HUES48 (cell line): ENCODE measurements at regions not wholly inside any gene's neighbourhood (a gene's known extent, or its start where the extent isn't known, plus 50 kb on each side); places are given as distances from the start of the nearest gene placed in this dataset.

ENCODE experiments used
- H3K27ac ChIP-seq: one replicate; pipeline ENCODE4 v1.7.0; 2013; ENCODE audit warnings: low read depth, low read length, inconsistent platforms
- H3K27me3 ChIP-seq: 2 replicates; pipeline ENCODE4 v1.6.1; 2013; ENCODE audit warnings: mild to moderate bottlenecking, low read length; ENCODE audit not compliant: control insufficient read depth, insufficient read depth
- H3K36me3 ChIP-seq: 2 replicates; pipeline ENCODE4 v1.6.1; 2013; ENCODE audit warnings: low read length; ENCODE audit not compliant: control insufficient read depth, insufficient read depth
- H3K4me1 ChIP-seq: 2 replicates; pipeline ENCODE4 v1.6.1; 2013; ENCODE audit warnings: mild to moderate bottlenecking, low read length; ENCODE audit not compliant: control insufficient read depth, insufficient read depth
- H3K4me3 ChIP-seq: 2 replicates; pipeline ENCODE4 v1.5.1; 2013; ENCODE audit warnings: mild to moderate bottlenecking, low read depth, low read length
- H3K9ac ChIP-seq: 2 replicates; pipeline ENCODE4 v1.6.1; 2013; ENCODE audit warnings: mild to moderate bottlenecking, low read depth, low read length, moderate library complexity
- H3K9me3 ChIP-seq: 2 replicates; pipeline ENCODE4 v1.6.1; 2013; ENCODE audit warnings: low read length; ENCODE audit not compliant: control insufficient read depth, insufficient read depth

GRCh38 chr2:52877703-52878102, 889.9 kb upstream of the CHAC2 start:
- H3K4me1 ChIP-seq, result no peaks in the 10 kb centered on the region
- H3K27me3 ChIP-seq, result no peaks in the 10 kb centered on the region
- no peaks in the 10 kb centered on the region for H3K36me3 ChIP-seq
- H3K9me3 ChIP-seq, result no peaks in the 10 kb centered on the region
- no peak overlapping the region for H3K27ac ChIP-seq
- H3K4me3 ChIP-seq, result no peak overlapping the region
- H3K9ac ChIP-seq, result no peak overlapping the region

- H3K36me3 ChIP-seq, result no peaks in the 10 kb centered on the region
- no peaks in the 10 kb centered on the region for H3K9me3 ChIP-seq
- H3K9ac ChIP-seq, result no peak overlapping the region
- H3K27ac ChIP-seq, result no peak overlapping the region
- H3K27me3 ChIP-seq, result no peaks in the 10 kb centered on the region
- H3K4me3 ChIP-seq, result no peak overlapping the region
- H3K4me1 ChIP-seq, result no peaks in the 10 kb centered on the region
Measured at GRCh38 chr2:52874466-52875106, 893.0 kb upstream of the CHAC2 start.

- Histone ChIP-seq H3K27me3 (no peaks in the 10 kb centered on the region), H3K27ac (no peak overlapping the region), H3K4me1 (peaks cover 8% of the 10 kb centered on the region), H3K4me3 (no peak overlapping the region), H3K36me3 (no peaks in the 10 kb centered on the region), H3K9ac (no peak overlapping the region), H3K9me3 (no peaks in the 10 kb centered on the region)
Measured at GRCh38 chr2:52862801-52863200, 904.8 kb upstream of the CHAC2 start.

- Histone ChIP-seq H3K27ac (no peak overlapping the region), H3K4me3 (no peak overlapping the region), H3K4me1 (no peaks in the 10 kb centered on the region)
Measured at GRCh38 chr2:52861596-52861995, 906.0 kb upstream of the CHAC2 start.

GRCh38 chr2:52859065-52859464, 908.5 kb upstream of the CHAC2 start:
- Histone ChIP-seq H3K9me3 (no peaks in the 10 kb centered on the region), H3K9ac (no peak overlapping the region), H3K4me1 (no peaks in the 10 kb centered on the region), H3K36me3 (no peaks in the 10 kb centered on the region), H3K27me3 (no peaks in the 10 kb centered on the region), H3K4me3 (no peak overlapping the region), H3K27ac (no peak overlapping the region)

More at GRCh38 chr2:52861596-52861995, 906.0 kb upstream of the CHAC2 start:
- no peak overlapping the region for H3K9ac ChIP-seq
- H3K27me3 ChIP-seq, result no peaks in the 10 kb centered on the region
- H3K9me3 ChIP-seq, result no peaks in the 10 kb centered on the region
- no peaks in the 10 kb centered on the region for H3K36me3 ChIP-seq

GRCh38 chr2:52857722-52858121, 909.9 kb upstream of the CHAC2 start:
- no peaks in the 10 kb centered on the region for H3K27me3 ChIP-seq
- H3K27ac ChIP-seq, result no peak overlapping the region
- no peak overlapping the region for H3K9ac ChIP-seq
- no peaks in the 10 kb centered on the region for H3K9me3 ChIP-seq
- no peaks in the 10 kb centered on the region for H3K36me3 ChIP-seq
- H3K4me3 ChIP-seq, result no peak overlapping the region
- no peaks in the 10 kb centered on the region for H3K4me1 ChIP-seq

GRCh38 chr2:52852006-52852405, 915.6 kb upstream of the CHAC2 start:
- H3K9me3 ChIP-seq, result peaks cover 4% of the 10 kb centered on the region; the same call in 1 of the 2 replicates
- no peaks in the 10 kb centered on the region for H3K27me3 ChIP-seq
- no peak overlapping the region for H3K27ac ChIP-seq
- no peaks in the 10 kb centered on the region for H3K4me1 ChIP-seq
- no peak overlapping the region for H3K4me3 ChIP-seq
- no peak overlapping the region for H3K9ac ChIP-seq
- H3K36me3 ChIP-seq, result no peaks in the 10 kb centered on the region

GRCh38 chr2:52844701-52845423, 922.7 kb upstream of the CHAC2 start:
- H3K4me3 ChIP-seq, result no peak overlapping the region
- no peaks in the 10 kb centered on the region for H3K36me3 ChIP-seq
- H3K9ac ChIP-seq, result no peak overlapping the region
- no peaks in the 10 kb centered on the region for H3K27me3 ChIP-seq
- H3K4me1 ChIP-seq, result peaks cover 9% of the 10 kb centered on the region; the same call in 1 of the 2 replicates
- H3K9me3 ChIP-seq, result no peaks in the 10 kb centered on the region
- H3K27ac ChIP-seq, result no peak overlapping the region

GRCh38 chr2:52835909-52836308, 931.7 kb upstream of the CHAC2 start:
- no peak overlapping the region for H3K9ac ChIP-seq
- no peak overlapping the region for H3K4me3 ChIP-seq
- no peaks in the 10 kb centered on the region for H3K9me3 ChIP-seq
- no peaks in the 10 kb centered on the region for H3K4me1 ChIP-seq
- H3K27me3 ChIP-seq, result no peaks in the 10 kb centered on the region
- no peaks in the 10 kb centered on the region for H3K36me3 ChIP-seq
- H3K27ac ChIP-seq, result no peak overlapping the region

GRCh38 chr2:52831216-52831615, 936.4 kb upstream of the CHAC2 start:
- Histone ChIP-seq H3K9me3 (no peaks in the 10 kb centered on the region), H3K27ac (no peak overlapping the region), H3K27me3 (no peaks in the 10 kb centered on the region), H3K9ac (no peak overlapping the region), H3K4me3 (no peak overlapping the region), H3K36me3 (no peaks in the 10 kb centered on the region), H3K4me1 (no peaks in the 10 kb centered on the region)

- no peaks in the 10 kb centered on the region for H3K4me1 ChIP-seq
- no peaks in the 10 kb centered on the region for H3K27me3 ChIP-seq
- no peaks in the 10 kb centered on the region for H3K9me3 ChIP-seq
- H3K9ac ChIP-seq, result no peak overlapping the region
- H3K4me3 ChIP-seq, result no peak overlapping the region
- H3K27ac ChIP-seq, result no peak overlapping the region
- H3K36me3 ChIP-seq, result no peaks in the 10 kb centered on the region
Measured at GRCh38 chr2:52828112-52828511, 939.5 kb upstream of the CHAC2 start.
